Suppressor macrophage treated with lipopolysaccharide for 4 hours (primary cell): ENCODE measurements at regions not wholly inside any gene's neighbourhood (a gene's known extent, or its start where the extent isn't known, plus 50 kb on each side); places are given as distances from the start of the nearest gene placed in this dataset.
"Not testable (repeated sequence)": the region's sequence is repeated elsewhere in the genome, so short reads cannot be mapped to it uniquely, and the experiment has no call there.

Experiments
- DNase-seq: peaks from one replicate; pipeline ENCODE4 v3.0.0-alpha.2; 2020

GRCh38 chr1:157288492-157288891 is 150.3 kb upstream of the ETV3 start:
- no peak for DNase-seq

GRCh38 chr1:157288006-157288405 is 149.8 kb upstream of the ETV3 start:
- no peak for DNase-seq

GRCh38 chr1:157287462-157287861 is 149.3 kb upstream of the ETV3 start:
- DNase-seq, result no peak

GRCh38 chr1:157286646-157287420 is 148.6 kb upstream of the ETV3 start:
- DNase-seq, result no peak

GRCh38 chr1:157286096-157286495 is 147.9 kb upstream of the ETV3 start:
- no peak for DNase-seq

- no peak for DNase-seq
Measured at GRCh38 chr1:157284451-157284850, 146.3 kb upstream of the ETV3 start.

- DNase-seq, result no peak
Measured at GRCh38 chr1:157279802-157280140, 141.6 kb upstream of the ETV3 start.

- no peak for DNase-seq
Measured at GRCh38 chr1:157279138-157279801, 141.1 kb upstream of the ETV3 start.

- DNase-seq, result no peak
Measured at GRCh38 chr1:157278383-157279137, 140.4 kb upstream of the ETV3 start.

GRCh38 chr1:157277913-157278312 is 139.7 kb upstream of the ETV3 start:
- no peak for DNase-seq

GRCh38 chr1:157277281-157277680 is 139.1 kb upstream of the ETV3 start:
- no peak for DNase-seq

GRCh38 chr1:157274698-157275534 is 136.7 kb upstream of the ETV3 start:
- no peak for DNase-seq

- no peak for DNase-seq
Measured at GRCh38 chr1:157272729-157273524, 134.7 kb upstream of the ETV3 start.

- no peak for DNase-seq
Measured at GRCh38 chr1:157272264-157272663, 134.1 kb upstream of the ETV3 start.

GRCh38 chr1:157270705-157271274 is 132.6 kb upstream of the ETV3 start:
- no peak for DNase-seq

- DNase-seq, result peak; percentile 43
Measured at GRCh38 chr1:157269656-157270375, 131.6 kb upstream of the ETV3 start.

GRCh38 chr1:157262891-157263290 is 124.7 kb upstream of the ETV3 start:
- DNase-seq, result no peak

GRCh38 chr1:157262422-157262821 is 124.2 kb upstream of the ETV3 start:
- no peak for DNase-seq

GRCh38 chr1:157255891-157256290 is 117.7 kb upstream of the ETV3 start:
- DNase-seq, result not testable (repeated sequence)

GRCh38 chr1:157254183-157254582 is 116.0 kb upstream of the ETV3 start:
- not testable (repeated sequence) for DNase-seq

- no peak for DNase-seq
Measured at GRCh38 chr1:157252473-157252872, 114.3 kb upstream of the ETV3 start.
